Uterus (tissue), 3 donors: ENCODE measurements at regions not wholly inside any gene's neighbourhood (a gene's known extent, or its start where the extent isn't known, plus 50 kb on each side); places are given as distances from the start of the nearest gene placed in this dataset.

Source experiments
- DNase-seq, 2 donors: peaks; one replicate each; pipeline ENCODE4 v3.0.0-alpha.2; 2019 to 2020
- H3K27ac ChIP-seq, 2 donors: fragments of 200-600 bp; sonication (generic); 1 replicate in 1 of 2; 2 replicates in 1 of 2; pipeline ENCODE4 v1.5.1; 2016 to 2018
- H3K27me3 ChIP-seq, 2 donors: fragments of 200-600 bp; sonication (generic); one replicate each; pipeline ENCODE4 v1.5.1; 2018 to 2019; ENCODE audit warnings: control low read depth in 1 of 2
- H3K36me3 ChIP-seq, 2 donors: fragments of 200-600 bp; sonication (generic); one replicate each; pipeline ENCODE4 v1.5.1; 2019; ENCODE audit warnings: control low read depth in 1 of 2
- H3K4me1 ChIP-seq, 2 donors: fragments of 200-600 bp; sonication (generic); one replicate each; pipeline ENCODE4 v1.5.1; 2018 to 2019; ENCODE audit warnings: control low read depth in 1 of 2
- H3K4me3 ChIP-seq, 2 donors: fragments of 200-600 bp; sonication (generic); 1 replicate in 1 of 2; 2 replicates in 1 of 2; pipeline ENCODE4 v1.5.1; 2018 to 2019; ENCODE audit warnings: mild to moderate bottlenecking in 1 of 2
- H3K9me3 ChIP-seq, 2 donors: fragments of 200-600 bp; sonication (generic); one replicate each; pipeline ENCODE4 v1.5.1; 2019; ENCODE audit warnings: control low read depth in 1 of 2
- POLR2A ChIP-seq, 2 donors: fragments of 450-650 bp; IDR thresholded peaks; one replicate each; pipeline ENCODE4 v1.6.1; 2016; ENCODE audit warnings: antibody characterized with exemption in 2 of 2, mild to moderate bottlenecking in 1 of 2, moderate library complexity in 1 of 2
- intact Hi-C: fragments of 100-400 bp; cut with DNase I; formaldehyde crosslinking; loops from one replicate; pipeline ENCODE4 v1.15.1; 2023; ENCODE audit warnings: low total_unique reads
- TF ChIP-seq, protein P1 (sequence below), 4 experiments: fragments of 200-600 bp in 2 of 4; fragments of 450-650 bp in 2 of 4; sonication (generic) in 2 of 4; IDR thresholded peaks; one replicate each; pipeline ENCODE4 v1.5.1; 2016 to 2019; ENCODE audit warnings: antibody characterized with exemption in 4 of 4, mild to moderate bottlenecking in 2 of 4, moderate library complexity in 1 of 4
- donor health status: DM: yes; HTN: yes; CAD: no.

GRCh38 chr18:44331656-44332570 lies 348.8 kb upstream of the SETBP1 start:
- Histone ChIP-seq H3K9me3 (no peaks in the 10 kb centered on the region), H3K4me3 (no peak overlapping the region), H3K27ac (no peak overlapping the region), H3K36me3 (no peaks in the 10 kb centered on the region), H3K27me3 (no peaks in the 10 kb centered on the region), H3K4me1 (no peaks in the 10 kb centered on the region)
- no peak for TF ChIP-seq POLR2A (IDR thresholded peaks at IDR 0.05)
- TF ChIP-seq, protein P1, sequence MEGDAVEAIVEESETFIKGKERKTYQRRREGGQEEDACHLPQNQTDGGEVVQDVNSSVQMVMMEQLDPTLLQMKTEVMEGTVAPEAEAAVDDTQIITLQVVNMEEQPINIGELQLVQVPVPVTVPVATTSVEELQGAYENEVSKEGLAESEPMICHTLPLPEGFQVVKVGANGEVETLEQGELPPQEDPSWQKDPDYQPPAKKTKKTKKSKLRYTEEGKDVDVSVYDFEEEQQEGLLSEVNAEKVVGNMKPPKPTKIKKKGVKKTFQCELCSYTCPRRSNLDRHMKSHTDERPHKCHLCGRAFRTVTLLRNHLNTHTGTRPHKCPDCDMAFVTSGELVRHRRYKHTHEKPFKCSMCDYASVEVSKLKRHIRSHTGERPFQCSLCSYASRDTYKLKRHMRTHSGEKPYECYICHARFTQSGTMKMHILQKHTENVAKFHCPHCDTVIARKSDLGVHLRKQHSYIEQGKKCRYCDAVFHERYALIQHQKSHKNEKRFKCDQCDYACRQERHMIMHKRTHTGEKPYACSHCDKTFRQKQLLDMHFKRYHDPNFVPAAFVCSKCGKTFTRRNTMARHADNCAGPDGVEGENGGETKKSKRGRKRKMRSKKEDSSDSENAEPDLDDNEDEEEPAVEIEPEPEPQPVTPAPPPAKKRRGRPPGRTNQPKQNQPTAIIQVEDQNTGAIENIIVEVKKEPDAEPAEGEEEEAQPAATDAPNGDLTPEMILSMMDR (IDR thresholded peaks at IDR 0.05): no peak
- no peak for DNase-seq
- intact Hi-C loops: no loop called here

- Histone ChIP-seq H3K4me3 (no peak overlapping the region), H3K4me1 (no peaks in the 10 kb centered on the region), H3K27me3 (no peaks in the 10 kb centered on the region), H3K27ac (no peak overlapping the region), H3K9me3 (no peaks in the 10 kb centered on the region), H3K36me3 (no peaks in the 10 kb centered on the region)
- intact Hi-C loops: no loop called here
- DNase-seq: no peak
- TF ChIP-seq POLR2A (IDR thresholded peaks at IDR 0.05): no peak
- TF ChIP-seq, protein P1 (IDR thresholded peaks at IDR 0.05): no peak
Observed at GRCh38 chr18:44341759-44342158, 338.9 kb upstream of the SETBP1 start.

GRCh38 chr18:44342162-44342561 lies 338.5 kb upstream of the SETBP1 start:
- Histone ChIP-seq H3K36me3 (no peaks in the 10 kb centered on the region), H3K27me3 (no peaks in the 10 kb centered on the region), H3K27ac (no peak overlapping the region), H3K4me1 (no peaks in the 10 kb centered on the region), H3K4me3 (no peak overlapping the region), H3K9me3 (no peaks in the 10 kb centered on the region)
- TF ChIP-seq, protein P1 (IDR thresholded peaks at IDR 0.05): no peak
- no peak for TF ChIP-seq POLR2A (IDR thresholded peaks at IDR 0.05)
- intact Hi-C loops: no loop called here
- no peak for DNase-seq

GRCh38 chr18:44342946-44343345 lies 337.7 kb upstream of the SETBP1 start:
- Histone ChIP-seq H3K9me3 (no peaks in the 10 kb centered on the region), H3K27me3 (no peaks in the 10 kb centered on the region), H3K36me3 (no peaks in the 10 kb centered on the region), H3K27ac (no peak overlapping the region), H3K4me3 (no peak overlapping the region), H3K4me1 (no peaks in the 10 kb centered on the region)
- DNase-seq: no peak
- no peak for TF ChIP-seq POLR2A (IDR thresholded peaks at IDR 0.05)
- TF ChIP-seq, protein P1 (IDR thresholded peaks at IDR 0.05): no peak
- intact Hi-C loops: no loop called here

DNA sequence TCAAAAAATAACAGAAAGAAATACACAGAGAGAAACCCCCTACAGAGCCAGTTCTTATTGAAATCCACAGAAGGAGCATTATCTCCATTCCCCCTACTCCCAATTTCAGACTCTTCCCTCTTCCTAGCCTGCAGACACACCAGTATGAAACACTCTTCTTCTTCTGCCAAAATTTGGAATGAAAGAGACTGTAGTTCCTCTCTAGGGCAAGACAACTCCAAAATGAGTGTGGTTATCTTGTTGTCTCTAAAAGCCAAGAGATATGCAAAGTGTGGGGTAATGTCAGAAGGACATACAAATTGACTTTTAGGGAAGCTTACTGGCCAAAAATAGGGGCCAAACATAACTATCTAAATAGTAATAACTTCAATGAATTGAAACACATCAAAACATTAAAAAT lies 337.1 kb upstream of the SETBP1 start:
- Histone ChIP-seq H3K27ac (no peak overlapping the region), H3K9me3 (no peaks in the 10 kb centered on the region), H3K27me3 (no peaks in the 10 kb centered on the region), H3K36me3 (no peaks in the 10 kb centered on the region), H3K4me1 (no peaks in the 10 kb centered on the region), H3K4me3 (no peak overlapping the region)
- TF ChIP-seq POLR2A (IDR thresholded peaks at IDR 0.05): no peak
- TF ChIP-seq, protein P1 (IDR thresholded peaks at IDR 0.05): no peak
- intact Hi-C loops: no loop called here
- no peak for DNase-seq
